ENCODE measurements at regions not wholly inside any gene's neighbourhood (a gene's known extent, or its start where the extent isn't known, plus 50 kb on each side); places are given as distances from the start of the nearest gene placed in this dataset.

- TF ChIP-seq, protein P1, sequence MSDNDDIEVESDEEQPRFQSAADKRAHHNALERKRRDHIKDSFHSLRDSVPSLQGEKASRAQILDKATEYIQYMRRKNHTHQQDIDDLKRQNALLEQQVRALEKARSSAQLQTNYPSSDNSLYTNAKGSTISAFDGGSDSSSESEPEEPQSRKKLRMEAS (IDR thresholded peaks at IDR 0.05; ENCODE audit: low read depth), result no peak
- TF ChIP-seq, protein P2, sequence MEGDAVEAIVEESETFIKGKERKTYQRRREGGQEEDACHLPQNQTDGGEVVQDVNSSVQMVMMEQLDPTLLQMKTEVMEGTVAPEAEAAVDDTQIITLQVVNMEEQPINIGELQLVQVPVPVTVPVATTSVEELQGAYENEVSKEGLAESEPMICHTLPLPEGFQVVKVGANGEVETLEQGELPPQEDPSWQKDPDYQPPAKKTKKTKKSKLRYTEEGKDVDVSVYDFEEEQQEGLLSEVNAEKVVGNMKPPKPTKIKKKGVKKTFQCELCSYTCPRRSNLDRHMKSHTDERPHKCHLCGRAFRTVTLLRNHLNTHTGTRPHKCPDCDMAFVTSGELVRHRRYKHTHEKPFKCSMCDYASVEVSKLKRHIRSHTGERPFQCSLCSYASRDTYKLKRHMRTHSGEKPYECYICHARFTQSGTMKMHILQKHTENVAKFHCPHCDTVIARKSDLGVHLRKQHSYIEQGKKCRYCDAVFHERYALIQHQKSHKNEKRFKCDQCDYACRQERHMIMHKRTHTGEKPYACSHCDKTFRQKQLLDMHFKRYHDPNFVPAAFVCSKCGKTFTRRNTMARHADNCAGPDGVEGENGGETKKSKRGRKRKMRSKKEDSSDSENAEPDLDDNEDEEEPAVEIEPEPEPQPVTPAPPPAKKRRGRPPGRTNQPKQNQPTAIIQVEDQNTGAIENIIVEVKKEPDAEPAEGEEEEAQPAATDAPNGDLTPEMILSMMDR (IDR thresholded peaks at IDR 0.05), result no peak
- TF ChIP-seq EZH2phosphoT487 (IDR thresholded peaks at IDR 0.05; ENCODE audit: borderline replicate concordance, low read depth), result no peak
Observed at GRCh38 chr7:133186060-133186459, 66.8 kb upstream of the EXOC4 start.

Measured in SK-N-SH (cell line).